Neutrophil (primary cell): ENCODE measurements at regions not wholly inside any gene's neighbourhood (a gene's known extent, or its start where the extent isn't known, plus 50 kb on each side); places are given as distances from the start of the nearest gene placed in this dataset.
"Not testable (repeated sequence)": the region's sequence is repeated elsewhere in the genome, so short reads cannot be mapped to it uniquely, and the experiment has no call there.

Experiments used
- H3K27ac ChIP-seq: fragments of 200-600 bp; sonication (generic); 2 replicates; pipeline ENCODE4 v1.5.1; 2016; ENCODE audit warnings: mild to moderate bottlenecking, moderate library complexity
- H3K27me3 ChIP-seq: fragments of 200-600 bp; sonication (generic); 2 replicates; pipeline ENCODE4 v1.6.0; 2016; ENCODE audit warnings: mild to moderate bottlenecking
- H3K36me3 ChIP-seq: fragments of 200-600 bp; sonication (generic); 2 replicates; pipeline ENCODE4 v1.5.1; 2017
- H3K4me1 ChIP-seq, 2 experiments: fragments of 200-600 bp in 1 of 2; sonication (generic) in 1 of 2; 1 replicate in 1 of 2; 2 replicates in 1 of 2; pipeline versions ENCODE4 v1.5.1 to v1.6.1; 2013 to 2016; ENCODE audit warnings: low read depth in 1 of 2, low read length in 1 of 2, mild to moderate bottlenecking in 1 of 2, moderate library complexity in 1 of 2; ENCODE audit not compliant: control insufficient read depth in 1 of 2, insufficient read depth in 1 of 2
- H3K4me3 ChIP-seq, 2 experiments: fragments of 200-600 bp in 1 of 2; sonication (generic) in 1 of 2; 1 replicate in 1 of 2; 2 replicates in 1 of 2; pipeline ENCODE4 v1.5.1; 2013 to 2016; ENCODE audit warnings: low read depth in 1 of 2, low read length in 1 of 2, mild to moderate bottlenecking in 1 of 2, moderate library complexity in 1 of 2
- H3K9me3 ChIP-seq: fragments of 200-600 bp; sonication (generic); 2 replicates; pipeline ENCODE4 v1.5.1; 2016
- TF ChIP-seq, protein P1 (sequence below): fragments of 200-600 bp; sonication (generic); IDR thresholded peaks from 2 replicates; pipeline ENCODE4 v1.5.1; 2016; ENCODE audit warnings: antibody characterized with exemption

DNA sequence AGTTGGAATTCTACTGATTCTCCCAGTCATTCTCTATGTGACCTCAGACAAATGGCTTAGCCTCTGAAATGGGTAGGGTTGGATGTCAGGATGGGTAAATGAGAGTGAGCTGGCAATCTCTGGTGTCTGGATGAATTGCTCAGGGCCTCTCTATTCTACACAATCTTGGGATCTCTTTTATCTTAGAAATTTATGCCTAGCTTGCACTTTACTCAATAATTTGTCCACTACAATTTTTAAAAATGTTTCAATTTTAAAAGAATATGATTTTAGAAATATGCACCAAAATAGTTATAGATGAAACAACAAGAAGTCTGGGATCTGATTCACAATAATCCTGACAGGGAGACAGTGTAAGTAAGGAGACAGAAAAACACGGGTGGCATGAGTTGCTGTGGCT, 134.1 kb downstream of the KLRB1 start:
- H3K4me1 ChIP-seq, H3K27ac ChIP-seq, H3K4me3 ChIP-seq, H3K27me3 ChIP-seq, H3K36me3 ChIP-seq, H3K9me3 ChIP-seq: not testable (repeated sequence)

DNA sequence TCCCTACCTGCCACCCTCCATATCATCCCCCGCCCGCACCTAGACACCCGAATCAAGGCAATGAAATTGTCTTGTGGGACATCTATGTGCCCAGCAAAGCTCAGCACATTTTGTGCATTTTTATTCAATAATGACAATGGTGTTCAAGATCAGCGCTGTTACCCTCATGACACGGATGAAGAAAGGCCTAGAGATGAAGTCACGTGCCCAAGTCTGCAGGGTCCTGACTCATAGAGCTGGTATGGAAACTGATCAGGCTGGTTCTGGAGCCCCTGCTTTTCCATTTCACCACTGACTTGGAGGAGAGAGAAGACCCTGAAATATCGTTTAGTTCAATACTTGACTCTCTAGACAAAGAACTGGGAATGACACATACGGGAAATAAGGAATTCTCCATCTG, 136.2 kb downstream of the KLRB1 start:
- H3K36me3 ChIP-seq, H3K9me3 ChIP-seq, H3K27ac ChIP-seq, H3K4me1 ChIP-seq, H3K4me3 ChIP-seq, H3K27me3 ChIP-seq: not testable (repeated sequence)

DNA sequence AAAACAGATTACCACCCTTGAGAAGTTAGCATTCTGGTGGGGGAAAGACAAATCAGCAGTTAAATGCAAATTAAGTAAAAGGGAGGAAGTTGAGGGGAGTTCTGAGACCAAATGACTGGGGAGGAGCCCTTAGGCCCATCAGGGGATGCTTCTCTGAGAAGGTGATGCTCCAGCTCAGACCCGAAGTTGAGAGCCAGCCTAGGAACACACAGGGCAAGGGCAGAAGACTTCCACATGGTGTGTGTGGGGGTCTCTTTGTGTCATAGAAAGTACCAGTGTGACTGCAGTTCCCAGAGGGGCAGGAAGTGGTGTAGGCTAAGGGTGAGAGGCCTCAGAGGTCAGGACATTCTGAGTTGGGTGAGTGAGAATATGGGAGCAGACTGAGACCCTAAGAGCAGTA, 137.3 kb downstream of the KLRB1 start:
- not testable (repeated sequence) for H3K9me3 ChIP-seq, H3K27me3 ChIP-seq, H3K27ac ChIP-seq, H3K4me1 ChIP-seq, H3K4me3 ChIP-seq, H3K36me3 ChIP-seq

DNA sequence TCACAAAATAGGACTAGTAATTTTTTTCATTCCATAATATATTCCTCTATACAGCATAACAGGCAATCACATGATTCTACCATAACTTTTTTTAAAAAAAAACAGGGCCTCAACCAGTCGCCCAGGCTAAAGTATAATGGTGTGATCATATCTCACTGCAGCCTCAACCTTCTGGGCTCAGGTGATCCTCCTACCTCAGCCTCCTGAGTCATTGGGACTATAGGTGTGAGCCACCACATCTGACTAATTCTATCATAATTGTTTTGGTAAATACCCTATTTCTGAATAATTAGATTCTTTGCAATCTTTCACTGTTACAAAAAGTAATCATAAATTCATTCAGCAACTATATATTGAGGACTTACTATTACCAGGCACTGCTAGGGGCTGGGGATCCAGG, 137.8 kb downstream of the KLRB1 start:
- H3K4me1 ChIP-seq, H3K27ac ChIP-seq, H3K36me3 ChIP-seq, H3K27me3 ChIP-seq, H3K4me3 ChIP-seq, H3K9me3 ChIP-seq: not testable (repeated sequence)

- H3K36me3 ChIP-seq, H3K4me1 ChIP-seq, H3K27ac ChIP-seq: not testable (repeated sequence)
Observed at GRCh38 chr12:9469463-9469862, 138.3 kb downstream of the KLRB1 start.

GRCh38 chr12:9468998-9469397, 138.7 kb downstream of the KLRB1 start:
- H3K4me1 ChIP-seq, H3K4me3 ChIP-seq, H3K27me3 ChIP-seq, H3K9me3 ChIP-seq, H3K27ac ChIP-seq, H3K36me3 ChIP-seq: not testable (repeated sequence)

More at GRCh38 chr12:9469463-9469862, 138.3 kb downstream of the KLRB1 start:
- H3K9me3 ChIP-seq, H3K27me3 ChIP-seq, H3K4me3 ChIP-seq: not testable (repeated sequence)

DNA sequence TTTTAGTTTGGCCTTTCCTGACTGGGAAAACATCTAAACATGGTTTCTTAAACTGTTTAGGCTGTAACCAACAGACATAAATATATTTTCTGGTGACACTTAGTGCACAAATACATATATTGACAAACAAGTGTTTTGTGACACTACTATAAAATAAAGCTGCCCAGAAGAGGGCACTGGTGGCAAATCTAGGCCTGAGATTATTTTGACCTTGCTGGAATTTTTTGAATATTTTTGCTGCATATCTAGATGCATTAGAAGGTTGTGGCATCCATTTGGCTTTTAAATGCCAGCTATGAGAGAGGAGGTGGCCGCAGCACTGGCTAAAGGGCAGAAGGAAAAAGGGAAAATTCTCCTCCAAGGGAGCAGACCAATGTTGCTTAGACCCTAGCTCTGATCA, 139.6 kb downstream of the KLRB1 start:
- not testable (repeated sequence) for H3K9me3 ChIP-seq, H3K4me1 ChIP-seq, H3K4me3 ChIP-seq, H3K36me3 ChIP-seq, H3K27ac ChIP-seq, H3K27me3 ChIP-seq

DNA sequence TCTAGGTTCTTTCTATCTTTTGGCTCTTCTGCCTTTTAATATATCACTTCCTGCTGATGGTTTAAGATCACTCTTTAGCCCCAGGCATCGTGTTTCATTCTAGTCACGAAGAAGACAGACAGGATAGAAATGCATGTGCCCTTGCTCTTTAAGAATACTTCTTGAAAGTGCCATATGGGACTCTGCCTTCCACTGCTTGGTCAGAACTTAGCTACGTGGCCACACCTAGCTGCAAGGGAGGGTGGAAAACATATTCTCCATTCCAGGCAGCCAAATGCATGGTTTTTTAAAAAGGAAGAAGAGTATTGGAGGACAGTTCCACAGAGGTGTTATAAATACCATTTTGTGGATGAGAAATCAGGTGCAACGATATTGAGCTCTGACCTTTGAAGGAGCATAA, 143.3 kb downstream of the KLRB1 start:
- Histone ChIP-seq H3K36me3 (no peaks in the 10 kb centered on the region), H3K27me3 (no peaks in the 10 kb centered on the region), H3K4me3 (no peak overlapping the region), H3K9me3 (no peaks in the 10 kb centered on the region), H3K27ac (no peak overlapping the region), H3K4me1 (no peaks in the 10 kb centered on the region)
- TF ChIP-seq, protein P1, sequence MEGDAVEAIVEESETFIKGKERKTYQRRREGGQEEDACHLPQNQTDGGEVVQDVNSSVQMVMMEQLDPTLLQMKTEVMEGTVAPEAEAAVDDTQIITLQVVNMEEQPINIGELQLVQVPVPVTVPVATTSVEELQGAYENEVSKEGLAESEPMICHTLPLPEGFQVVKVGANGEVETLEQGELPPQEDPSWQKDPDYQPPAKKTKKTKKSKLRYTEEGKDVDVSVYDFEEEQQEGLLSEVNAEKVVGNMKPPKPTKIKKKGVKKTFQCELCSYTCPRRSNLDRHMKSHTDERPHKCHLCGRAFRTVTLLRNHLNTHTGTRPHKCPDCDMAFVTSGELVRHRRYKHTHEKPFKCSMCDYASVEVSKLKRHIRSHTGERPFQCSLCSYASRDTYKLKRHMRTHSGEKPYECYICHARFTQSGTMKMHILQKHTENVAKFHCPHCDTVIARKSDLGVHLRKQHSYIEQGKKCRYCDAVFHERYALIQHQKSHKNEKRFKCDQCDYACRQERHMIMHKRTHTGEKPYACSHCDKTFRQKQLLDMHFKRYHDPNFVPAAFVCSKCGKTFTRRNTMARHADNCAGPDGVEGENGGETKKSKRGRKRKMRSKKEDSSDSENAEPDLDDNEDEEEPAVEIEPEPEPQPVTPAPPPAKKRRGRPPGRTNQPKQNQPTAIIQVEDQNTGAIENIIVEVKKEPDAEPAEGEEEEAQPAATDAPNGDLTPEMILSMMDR: no peak

DNA sequence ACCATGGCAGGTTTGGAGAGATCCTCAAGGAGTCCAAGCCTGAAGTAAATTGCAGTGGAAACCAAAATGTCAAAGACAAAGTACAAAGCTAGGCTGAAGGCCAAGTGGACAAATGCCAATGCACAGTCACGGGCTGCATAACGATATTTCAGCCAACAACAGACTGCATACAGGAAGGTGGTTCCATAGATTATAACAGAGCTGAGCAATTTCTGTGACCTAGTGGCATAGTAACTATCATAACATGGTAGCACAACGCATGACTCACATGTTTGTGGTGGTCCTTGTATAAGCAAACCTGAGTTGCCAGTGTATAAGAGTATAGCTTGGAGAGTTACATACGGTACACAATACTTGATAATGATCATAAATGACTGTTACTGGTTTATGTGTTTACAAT, 152.2 kb downstream of the KLRB1 start:
- not testable (repeated sequence) for H3K9me3 ChIP-seq, H3K27me3 ChIP-seq, H3K27ac ChIP-seq, H3K4me3 ChIP-seq, H3K4me1 ChIP-seq, H3K36me3 ChIP-seq

DNA sequence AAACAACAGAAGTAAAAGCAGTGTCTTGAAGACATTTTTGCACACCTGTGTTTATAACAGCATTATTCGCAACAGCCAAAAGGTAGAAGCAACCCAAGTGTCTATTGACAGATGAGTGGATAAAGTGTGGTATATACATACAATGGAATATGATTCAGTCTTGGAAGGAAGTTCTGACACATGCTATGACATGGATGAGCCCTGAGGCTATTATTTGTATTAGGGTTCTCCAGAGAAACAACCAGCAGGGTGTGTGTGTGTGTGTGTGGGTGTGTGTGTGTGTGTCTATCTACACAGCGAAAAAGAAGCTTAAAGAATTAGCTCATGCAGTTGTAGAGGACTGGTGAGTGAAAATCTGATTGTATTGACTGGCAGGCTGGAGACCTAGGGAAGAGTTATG, 153.7 kb downstream of the KLRB1 start:
- H3K4me3 ChIP-seq, H3K4me1 ChIP-seq, H3K27me3 ChIP-seq, H3K9me3 ChIP-seq, H3K36me3 ChIP-seq, H3K27ac ChIP-seq: not testable (repeated sequence)

DNA sequence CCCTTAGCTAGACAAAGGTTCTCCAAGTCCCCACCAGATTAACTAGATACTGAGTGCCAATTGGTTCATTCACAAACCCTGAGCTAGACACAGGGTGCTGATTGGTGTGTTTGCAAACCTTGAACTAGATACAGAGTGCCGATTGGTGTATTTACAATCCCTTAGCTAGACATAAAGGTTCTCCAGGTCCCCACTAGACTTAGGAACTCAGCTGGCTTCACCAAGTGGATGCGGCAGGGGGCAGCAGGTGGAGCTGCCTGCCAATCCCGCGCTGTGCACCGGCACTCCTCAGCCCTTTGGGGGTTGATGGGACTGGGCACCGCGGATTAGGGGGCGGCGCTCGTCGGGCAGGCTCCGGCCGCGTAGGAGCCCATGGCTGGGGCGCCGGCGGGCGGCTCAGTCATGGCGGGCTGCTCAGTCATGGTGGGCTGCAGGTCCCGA, 157.6 kb downstream of the KLRB1 start:
- H3K9me3 ChIP-seq, H3K4me3 ChIP-seq, H3K4me1 ChIP-seq, H3K36me3 ChIP-seq, H3K27ac ChIP-seq, H3K27me3 ChIP-seq: not testable (repeated sequence)

DNA sequence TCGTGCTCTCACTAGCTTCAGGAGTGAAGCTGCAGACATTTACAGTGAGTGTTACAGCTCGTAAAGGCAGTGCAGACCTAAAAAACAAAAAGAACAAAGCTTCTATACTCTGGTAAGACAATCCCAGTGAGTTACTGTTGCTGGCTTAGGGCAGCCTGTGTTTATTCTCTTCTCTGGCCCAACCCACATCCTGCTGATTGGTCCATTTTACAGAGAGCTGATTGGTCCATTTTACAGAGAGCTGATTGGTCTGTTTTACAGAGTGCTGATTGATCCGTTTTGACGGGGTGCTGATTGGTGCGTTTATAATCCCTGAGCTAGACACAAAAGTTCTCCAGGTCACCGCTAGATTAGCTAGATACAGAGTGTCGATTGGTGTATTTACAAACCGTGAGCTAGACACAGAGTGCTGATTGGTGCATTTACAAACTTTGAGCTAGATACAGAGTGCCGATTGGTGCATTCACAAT, 158.0 kb downstream of the KLRB1 start:
- not testable (repeated sequence) for H3K9me3 ChIP-seq, H3K4me3 ChIP-seq, H3K36me3 ChIP-seq, H3K27ac ChIP-seq, H3K27me3 ChIP-seq, H3K4me1 ChIP-seq
